IPS-15b (cell line): ENCODE measurements at regions not wholly inside any gene's neighbourhood (a gene's known extent, or its start where the extent isn't known, plus 50 kb on each side); places are given as distances from the start of the nearest gene placed in this dataset.
"Not testable (repeated sequence)": the region's sequence is repeated elsewhere in the genome, so short reads cannot be mapped to it uniquely, and the experiment has no call there.

Experiments
- H3K27me3 ChIP-seq: one replicate; pipeline ENCODE4 v1.6.1; 2013; ENCODE audit warnings: low read length; ENCODE audit not compliant: control insufficient read depth, insufficient read depth
- H3K36me3 ChIP-seq: one replicate; pipeline ENCODE4 v1.6.1; 2013; ENCODE audit warnings: low read length; ENCODE audit not compliant: control insufficient read depth, insufficient read depth
- H3K4me1 ChIP-seq: one replicate; pipeline ENCODE4 v1.6.1; 2013; ENCODE audit warnings: mild to moderate bottlenecking, low read length; ENCODE audit not compliant: control insufficient read depth, insufficient read depth
- H3K4me3 ChIP-seq: one replicate; pipeline ENCODE4 v1.5.1; 2013; ENCODE audit warnings: low read depth, low read length
- H3K9ac ChIP-seq: one replicate; pipeline ENCODE4 v1.6.1; 2013; ENCODE audit warnings: low read depth, mild to moderate bottlenecking, low read length
- H3K9me3 ChIP-seq: one replicate; pipeline ENCODE4 v1.6.1; 2013; ENCODE audit warnings: mild to moderate bottlenecking, low read length; ENCODE audit not compliant: control insufficient read depth, insufficient read depth

GRCh38 chr2:234352270-234352669 lies 144.6 kb downstream of the ARL4C start:
- peaks cover 2% of the 10 kb centered on the region for H3K4me1 ChIP-seq
- no peak overlapping the region for H3K4me3 ChIP-seq
- no peaks in the 10 kb centered on the region for H3K9me3 ChIP-seq
- no peaks in the 10 kb centered on the region for H3K36me3 ChIP-seq
- H3K27me3 ChIP-seq = no peaks in the 10 kb centered on the region
- H3K9ac ChIP-seq = no peak overlapping the region

GRCh38 chr2:234351866-234352265 lies 145.0 kb downstream of the ARL4C start:
- not testable (repeated sequence) for H3K36me3 ChIP-seq, H3K9ac ChIP-seq, H3K9me3 ChIP-seq, H3K27me3 ChIP-seq, H3K4me3 ChIP-seq, H3K4me1 ChIP-seq

GRCh38 chr2:234348081-234348480 lies 148.8 kb downstream of the ARL4C start:
- Histone ChIP-seq H3K27me3 (no peaks in the 10 kb centered on the region), H3K9me3 (no peaks in the 10 kb centered on the region), H3K36me3 (no peaks in the 10 kb centered on the region), H3K4me3 (no peak overlapping the region), H3K4me1 (no peaks in the 10 kb centered on the region), H3K9ac (no peak overlapping the region)

GRCh38 chr2:234345921-234346320 lies 151.0 kb downstream of the ARL4C start:
- no peaks in the 10 kb centered on the region for H3K27me3 ChIP-seq
- H3K4me1 ChIP-seq = no peaks in the 10 kb centered on the region
- H3K36me3 ChIP-seq = no peaks in the 10 kb centered on the region
- H3K9me3 ChIP-seq = no peaks in the 10 kb centered on the region
- H3K9ac ChIP-seq = no peak overlapping the region
- no peak overlapping the region for H3K4me3 ChIP-seq

GRCh38 chr2:234344012-234344411 lies 152.9 kb downstream of the ARL4C start:
- H3K27me3 ChIP-seq = no peaks in the 10 kb centered on the region
- no peak overlapping the region for H3K9ac ChIP-seq
- H3K36me3 ChIP-seq = no peaks in the 10 kb centered on the region
- no peak overlapping the region for H3K4me3 ChIP-seq
- H3K9me3 ChIP-seq = no peaks in the 10 kb centered on the region
- H3K4me1 ChIP-seq = no peaks in the 10 kb centered on the region

- no peaks in the 10 kb centered on the region for H3K4me1 ChIP-seq
- H3K9ac ChIP-seq = no peak overlapping the region
- no peaks in the 10 kb centered on the region for H3K36me3 ChIP-seq
- no peaks in the 10 kb centered on the region for H3K9me3 ChIP-seq
- H3K4me3 ChIP-seq = no peak overlapping the region
- H3K27me3 ChIP-seq = no peaks in the 10 kb centered on the region
Measured at GRCh38 chr2:234343372-234343771, 153.5 kb downstream of the ARL4C start.

- no peaks in the 10 kb centered on the region for H3K4me1 ChIP-seq
- H3K4me3 ChIP-seq = no peak overlapping the region
- no peaks in the 10 kb centered on the region for H3K9me3 ChIP-seq
- H3K36me3 ChIP-seq = no peaks in the 10 kb centered on the region
- no peaks in the 10 kb centered on the region for H3K27me3 ChIP-seq
- no peak overlapping the region for H3K9ac ChIP-seq
Measured at GRCh38 chr2:234341306-234341985, 155.4 kb downstream of the ARL4C start.

- H3K4me3 ChIP-seq = no peak overlapping the region
- H3K9me3 ChIP-seq = no peaks in the 10 kb centered on the region
- no peaks in the 10 kb centered on the region for H3K4me1 ChIP-seq
- H3K36me3 ChIP-seq = no peaks in the 10 kb centered on the region
- H3K27me3 ChIP-seq = no peaks in the 10 kb centered on the region
- H3K9ac ChIP-seq = no peak overlapping the region
Measured at GRCh38 chr2:234339501-234339900, 157.4 kb downstream of the ARL4C start.

- no peaks in the 10 kb centered on the region for H3K36me3 ChIP-seq
Measured at GRCh38 chr2:234339011-234339410, 157.9 kb downstream of the ARL4C start.

GRCh38 chr2:234335661-234336228 lies 161.1 kb downstream of the ARL4C start:
- Histone ChIP-seq H3K4me3 (no peak overlapping the region), H3K9ac (no peak overlapping the region), H3K27me3 (peaks cover 3% of the 10 kb centered on the region), H3K36me3 (no peaks in the 10 kb centered on the region), H3K4me1 (peaks cover 3% of the 10 kb centered on the region), H3K9me3 (no peaks in the 10 kb centered on the region)

More at GRCh38 chr2:234339011-234339410, 157.9 kb downstream of the ARL4C start:
- Histone ChIP-seq H3K4me3 (no peak overlapping the region), H3K27me3 (no peaks in the 10 kb centered on the region), H3K9ac (no peak overlapping the region), H3K9me3 (no peaks in the 10 kb centered on the region), H3K4me1 (peaks cover 3% of the 10 kb centered on the region)

- no peak overlapping the region for H3K4me3 ChIP-seq
- H3K9ac ChIP-seq = no peak overlapping the region
- H3K9me3 ChIP-seq = no peaks in the 10 kb centered on the region
- no peaks in the 10 kb centered on the region for H3K36me3 ChIP-seq
- H3K27me3 ChIP-seq = peaks cover 3% of the 10 kb centered on the region
- peaks cover 3% of the 10 kb centered on the region for H3K4me1 ChIP-seq
Measured at GRCh38 chr2:234334756-234335155, 162.1 kb downstream of the ARL4C start.

GRCh38 chr2:234334151-234334550 lies 162.7 kb downstream of the ARL4C start:
- Histone ChIP-seq H3K9ac (no peak overlapping the region), H3K9me3 (no peaks in the 10 kb centered on the region), H3K27me3 (peaks cover 3% of the 10 kb centered on the region), H3K4me3 (no peak overlapping the region), H3K4me1 (peaks cover 3% of the 10 kb centered on the region), H3K36me3 (no peaks in the 10 kb centered on the region)
